Activated naive CD4-positive, alpha-beta T cell treated with anti-CD3 and anti-CD28 coated beads, Interleukin-2, amount 10 ng/mL, durations not matched to agents 7 days and 5 days (primary cell): ENCODE measurements at regions not wholly inside any gene's neighbourhood (a gene's known extent, or its start where the extent isn't known, plus 50 kb on each side); places are given as distances from the start of the nearest gene placed in this dataset.

ENCODE experiments used
- CTCF ChIA-PET: fragments of 350-600 bp; sonication (Branson Sonifier 250); formaldehyde crosslinking; loops from one replicate; lab custom pipeline; 2021; ENCODE audit warnings: antibody characterized with exemption; lab: Charles Lee
- DNase-seq: peaks from one replicate; pipeline ENCODE4 v3.0.0-alpha.2; 2020
- H3K27ac Mint-ChIP-seq: one replicate; pipeline ENCODE4 v1.8.0; 2021; ENCODE audit warnings: mild to moderate bottlenecking, moderate library complexity, mixed read lengths
- H3K27me3 Mint-ChIP-seq: one replicate; pipeline ENCODE4 v1.8.0; 2021; ENCODE audit warnings: mild to moderate bottlenecking, mixed read lengths
- H3K36me3 Mint-ChIP-seq: one replicate; pipeline ENCODE4 v1.8.0; 2021; ENCODE audit warnings: mixed read lengths
- H3K4me1 Mint-ChIP-seq: one replicate; pipeline ENCODE4 v1.8.0; 2021; ENCODE audit warnings: mixed read lengths
- H3K4me3 Mint-ChIP-seq: one replicate; pipeline ENCODE4 v1.8.0; 2021; ENCODE audit warnings: mild to moderate bottlenecking, moderate library complexity, mixed read lengths
- H3K9me3 Mint-ChIP-seq: one replicate; pipeline ENCODE4 v1.8.0; 2021; ENCODE audit warnings: mixed read lengths

- no peaks in the 10 kb centered on the region for H3K27me3 Mint-ChIP-seq
- peaks cover 5% of the 10 kb centered on the region for H3K9me3 Mint-ChIP-seq
- peaks cover 8% of the 10 kb centered on the region for H3K36me3 Mint-ChIP-seq
- H3K4me3 Mint-ChIP-seq: no peak overlapping the region
- CTCF ChIA-PET: no interaction called here
- H3K4me1 Mint-ChIP-seq: peaks cover 36% of the 10 kb centered on the region
- DNase-seq: no peak
- H3K27ac Mint-ChIP-seq: no peak overlapping the region
Measured at GRCh38 chr1:193421487-193421886, 235.1 kb upstream of the B3GALT2 start.

- Mint-ChIP-seq H3K4me1 (peaks cover 49% of the 10 kb centered on the region), H3K9me3 (peaks cover 15% of the 10 kb centered on the region), H3K27ac (peak overlapping the region; percentile 72), H3K27me3 (no peaks in the 10 kb centered on the region), H3K4me3 (no peak overlapping the region), H3K36me3 (peaks cover 17% of the 10 kb centered on the region)
- no peak for DNase-seq
- CTCF ChIA-PET: no interaction called here
Measured at GRCh38 chr1:193419295-193419694, 232.9 kb upstream of the B3GALT2 start.

GRCh38 chr1:193418745-193419058 is 232.3 kb upstream of the B3GALT2 start:
- peak overlapping the region; percentile 52 for H3K4me3 Mint-ChIP-seq
- CTCF ChIA-PET: no interaction called here
- DNase-seq: no peak
- peak overlapping the region; percentile 72 for H3K27ac Mint-ChIP-seq
- H3K36me3 Mint-ChIP-seq: peaks cover 17% of the 10 kb centered on the region
- peaks cover 49% of the 10 kb centered on the region for H3K4me1 Mint-ChIP-seq
- peaks cover 15% of the 10 kb centered on the region for H3K9me3 Mint-ChIP-seq
- H3K27me3 Mint-ChIP-seq: no peaks in the 10 kb centered on the region

- H3K9me3 Mint-ChIP-seq: peaks cover 16% of the 10 kb centered on the region
- H3K27ac Mint-ChIP-seq: peak overlapping the region; percentile 72
- H3K36me3 Mint-ChIP-seq: peaks cover 19% of the 10 kb centered on the region
- H3K4me1 Mint-ChIP-seq: peaks cover 53% of the 10 kb centered on the region
- H3K27me3 Mint-ChIP-seq: no peaks in the 10 kb centered on the region
- H3K4me3 Mint-ChIP-seq: peak overlapping the region; percentile 52
- DNase-seq: peak; percentile 29
- CTCF ChIA-PET: interaction anchor here (1.2 kb wide), 1 partner anchor 40 kb away, joined by 3 read pairs; no protein-coding TSS in a partner anchor
Measured at GRCh38 chr1:193417945-193418744, 231.7 kb upstream of the B3GALT2 start.

- Mint-ChIP-seq H3K36me3 (peaks cover 20% of the 10 kb centered on the region), H3K4me1 (peaks cover 60% of the 10 kb centered on the region), H3K27ac (peak overlapping the region; percentile 72), H3K9me3 (peaks cover 18% of the 10 kb centered on the region), H3K27me3 (no peaks in the 10 kb centered on the region), H3K4me3 (peak overlapping the region; percentile 52)
- CTCF ChIA-PET: interaction anchor here (1.2 kb wide), 1 partner anchor 41 kb away, joined by 3 read pairs; no protein-coding TSS in a partner anchor
- peak; percentile 27 for DNase-seq
Measured at GRCh38 chr1:193417403-193417802, 231.0 kb upstream of the B3GALT2 start.

- Mint-ChIP-seq H3K27ac (no peak overlapping the region), H3K9me3 (peaks cover 18% of the 10 kb centered on the region), H3K4me3 (no peak overlapping the region), H3K4me1 (peaks cover 70% of the 10 kb centered on the region), H3K36me3 (peaks cover 22% of the 10 kb centered on the region), H3K27me3 (no peaks in the 10 kb centered on the region)
- CTCF ChIA-PET: no interaction called here
- DNase-seq: no peak
Measured at GRCh38 chr1:193416226-193417024, 230.0 kb upstream of the B3GALT2 start.

- no peak overlapping the region for H3K4me3 Mint-ChIP-seq
- peaks cover 21% of the 10 kb centered on the region for H3K36me3 Mint-ChIP-seq
- DNase-seq: no peak
- no peak overlapping the region for H3K27ac Mint-ChIP-seq
- peaks cover 73% of the 10 kb centered on the region for H3K4me1 Mint-ChIP-seq
- peaks cover 19% of the 10 kb centered on the region for H3K9me3 Mint-ChIP-seq
- CTCF ChIA-PET: interaction anchor here (1.1 kb wide), 1 partner anchor 120 kb away, joined by 3 read pairs; no protein-coding TSS in a partner anchor
- H3K27me3 Mint-ChIP-seq: no peaks in the 10 kb centered on the region
Measured at GRCh38 chr1:193415256-193415655, 228.8 kb upstream of the B3GALT2 start.

DNA sequence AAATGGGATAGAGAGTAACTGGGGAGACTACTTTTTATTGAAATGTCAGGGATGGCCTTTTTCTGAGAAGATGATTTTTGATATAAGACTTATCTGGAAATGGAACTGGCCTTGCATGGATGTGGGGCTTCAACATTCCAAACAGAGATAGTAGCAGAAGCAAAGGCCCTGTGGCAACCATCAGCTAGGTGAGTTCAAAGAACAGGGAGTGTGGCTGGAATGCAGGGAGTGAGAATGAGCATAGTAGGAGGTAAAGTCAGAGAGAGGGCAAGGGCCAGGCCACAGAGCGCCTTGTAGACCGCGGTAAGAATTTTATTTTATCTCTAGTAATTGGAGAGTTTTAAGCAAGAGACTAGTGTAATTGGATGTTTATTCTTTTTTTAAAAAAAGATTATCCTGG is 227.0 kb upstream of the B3GALT2 start:
- Mint-ChIP-seq H3K27ac (no peak overlapping the region), H3K4me3 (no peak overlapping the region), H3K27me3 (no peaks in the 10 kb centered on the region), H3K9me3 (peaks cover 27% of the 10 kb centered on the region), H3K36me3 (peaks cover 34% of the 10 kb centered on the region), H3K4me1 (peaks cover 59% of the 10 kb centered on the region)
- CTCF ChIA-PET: no interaction called here
- no peak for DNase-seq

GRCh38 chr1:193412748-193413147 is 226.3 kb upstream of the B3GALT2 start:
- Mint-ChIP-seq H3K4me3 (no peak overlapping the region), H3K9me3 (peaks cover 27% of the 10 kb centered on the region), H3K27me3 (no peaks in the 10 kb centered on the region), H3K4me1 (peaks cover 53% of the 10 kb centered on the region), H3K27ac (peak overlapping the region; percentile 95), H3K36me3 (peaks cover 34% of the 10 kb centered on the region)
- no peak for DNase-seq
- CTCF ChIA-PET: no interaction called here

GRCh38 chr1:193411714-193412113 is 225.3 kb upstream of the B3GALT2 start:
- H3K4me1 Mint-ChIP-seq: peaks cover 50% of the 10 kb centered on the region
- peaks cover 28% of the 10 kb centered on the region for H3K9me3 Mint-ChIP-seq
- H3K4me3 Mint-ChIP-seq: peak overlapping the region; percentile 6
- CTCF ChIA-PET: no interaction called here
- peaks cover 35% of the 10 kb centered on the region for H3K36me3 Mint-ChIP-seq
- H3K27me3 Mint-ChIP-seq: no peaks in the 10 kb centered on the region
- H3K27ac Mint-ChIP-seq: peak overlapping the region; percentile 95
- no peak for DNase-seq

- no peak for DNase-seq
- CTCF ChIA-PET: no interaction called here
- Mint-ChIP-seq H3K4me3 (no peak overlapping the region), H3K27me3 (no peaks in the 10 kb centered on the region), H3K36me3 (peaks cover 31% of the 10 kb centered on the region), H3K4me1 (peaks cover 49% of the 10 kb centered on the region), H3K9me3 (peaks cover 27% of the 10 kb centered on the region), H3K27ac (peak overlapping the region; percentile 95)
Measured at GRCh38 chr1:193411215-193411614, 224.8 kb upstream of the B3GALT2 start.

DNA sequence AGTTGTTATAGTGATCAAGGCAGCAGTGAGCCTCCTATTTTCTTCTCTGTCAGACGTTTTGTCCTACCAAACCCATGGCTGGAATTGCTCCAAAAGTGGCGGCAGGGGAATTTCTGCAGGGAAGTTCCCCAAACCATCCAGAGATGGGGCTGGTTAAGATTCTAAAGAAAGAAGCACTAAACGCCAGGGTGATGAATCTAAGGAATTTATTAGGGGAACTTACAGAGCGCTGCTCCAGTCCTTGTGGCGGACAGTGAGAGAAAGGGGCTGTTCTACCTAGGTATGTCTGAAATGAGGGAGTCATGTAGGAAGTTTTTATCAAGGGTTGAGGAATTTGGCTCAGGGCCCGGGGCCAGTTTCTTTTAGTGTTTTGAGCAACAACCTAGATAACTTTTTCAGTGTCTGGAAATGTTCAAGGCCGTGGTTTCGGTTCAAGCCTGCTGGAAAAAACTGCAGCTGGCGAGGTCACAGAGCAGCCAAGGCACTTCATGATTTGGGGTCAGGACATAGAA is 222.4 kb upstream of the B3GALT2 start:
- peaks cover 28% of the 10 kb centered on the region for H3K36me3 Mint-ChIP-seq
- H3K4me1 Mint-ChIP-seq: peaks cover 40% of the 10 kb centered on the region
- H3K4me3 Mint-ChIP-seq: no peak overlapping the region
- H3K9me3 Mint-ChIP-seq: peaks cover 20% of the 10 kb centered on the region
- H3K27ac Mint-ChIP-seq: no peak overlapping the region
- CTCF ChIA-PET: no interaction called here
- no peak for DNase-seq
- no peaks in the 10 kb centered on the region for H3K27me3 Mint-ChIP-seq

- H3K27me3 Mint-ChIP-seq: no peaks in the 10 kb centered on the region
- H3K9me3 Mint-ChIP-seq: peaks cover 15% of the 10 kb centered on the region
- DNase-seq: no peak
- H3K4me3 Mint-ChIP-seq: no peak overlapping the region
- H3K27ac Mint-ChIP-seq: peak overlapping the region; percentile 22
- peaks cover 20% of the 10 kb centered on the region for H3K36me3 Mint-ChIP-seq
- CTCF ChIA-PET: no interaction called here
- H3K4me1 Mint-ChIP-seq: peaks cover 27% of the 10 kb centered on the region
Measured at GRCh38 chr1:193406901-193407300, 220.5 kb upstream of the B3GALT2 start.

GRCh38 chr1:193404236-193404635 is 217.8 kb upstream of the B3GALT2 start:
- Mint-ChIP-seq H3K9me3 (peaks cover 9% of the 10 kb centered on the region), H3K27me3 (no peaks in the 10 kb centered on the region), H3K27ac (no peak overlapping the region), H3K4me3 (no peak overlapping the region), H3K4me1 (peaks cover 18% of the 10 kb centered on the region), H3K36me3 (peaks cover 13% of the 10 kb centered on the region)
- CTCF ChIA-PET: no interaction called here
- no peak for DNase-seq
